WTC11 (cell line): ENCODE measurements at regions not wholly inside any gene's neighbourhood (a gene's known extent, or its start where the extent isn't known, plus 50 kb on each side); places are given as distances from the start of the nearest gene placed in this dataset.

Experiments
- CREB1 ChIP-seq: sonication (generic); formaldehyde crosslinking; IDR thresholded peaks from 2 replicates; pipeline ENCODE4 v1.8.0; 2023; ENCODE audit warnings: mild to moderate bottlenecking, missing genetic modification reagents
- CTCF ChIP-seq: fragments of 200-600 bp; IDR thresholded peaks from 2 replicates; pipeline ENCODE4 v1.8.0; 2022; ENCODE audit warnings: antibody characterized with exemption
- GABPB1 ChIP-seq: sonication (generic); formaldehyde crosslinking; IDR thresholded peaks from 2 replicates; pipeline ENCODE4 v1.8.1; 2023; ENCODE audit warnings: mild to moderate bottlenecking, missing genetic modification reagents
- NR1H2 ChIP-seq: sonication (generic); formaldehyde crosslinking; IDR thresholded peaks from 2 replicates; pipeline ENCODE4 v1.9.0; 2021; ENCODE audit warnings: mild to moderate bottlenecking, moderate library complexity, missing genetic modification reagents
- RELA ChIP-seq: sonication (generic); formaldehyde crosslinking; IDR thresholded peaks from 2 replicates; pipeline ENCODE4 v1.8.1; 2022; ENCODE audit warnings: missing genetic modification reagents, mild to moderate bottlenecking, borderline replicate concordance
- TP53 ChIP-seq: sonication (generic); formaldehyde crosslinking; IDR thresholded peaks from 2 replicates; pipeline ENCODE4 v1.8.1; 2023; ENCODE audit warnings: mild to moderate bottlenecking, missing genetic modification reagents
- ZNF423 ChIP-seq: fragments of 250-450 bp; sonication (Bioruptor Pico); IDR thresholded peaks from 2 replicates; pipeline ENCODE4 v2.1.2; 2022; ENCODE audit warnings: mild to moderate bottlenecking, moderate library complexity

- TF ChIP-seq CTCF (no peak), RELA (no peak), ZNF423 (no peak), NR1H2 (CRISPR knock-in tag) (no peak), CREB1 (no peak), GABPB1 (CRISPR knock-in tag) (no peak), TP53 (CRISPR knock-in tag) (no peak)
These were observed 51.1 kb upstream of the SYTL5 start for GRCh38 chrX:37955273-37955672.
